RWPE2 (cell line): ENCODE measurements at regions not wholly inside any gene's neighbourhood (a gene's known extent, or its start where the extent isn't known, plus 50 kb on each side); places are given as distances from the start of the nearest gene placed in this dataset.

ENCODE experiments used
- ATAC-seq: fragments of 200-7000 bp; cut with Tn5 transposase; 3 replicates; pipeline ENCODE4 v1.9.1; 2021; ENCODE audit warnings: low read depth
- DNase-seq: peaks from one replicate; pipeline ENCODE4 v3.0.0-alpha.2; 2020; ENCODE audit warnings: low spot score
- H3K27ac ChIP-seq: fragments of 450-650 bp; 2 replicates; pipeline ENCODE4 v1.5.1; 2017; ENCODE audit warnings: mild to moderate bottlenecking; ENCODE audit not compliant: poor library complexity, severe bottlenecking
- H3K27me3 ChIP-seq: fragments of 250-450 bp; sonication (Bioruptor Pico); 2 replicates; pipeline ENCODE4 v1.5.1; 2021; ENCODE audit warnings: mild to moderate bottlenecking, moderate library complexity; ENCODE audit not compliant: insufficient read depth, poor library complexity, severe bottlenecking
- H3K36me3 ChIP-seq: fragments of 250-450 bp; sonication (Bioruptor Pico); 2 replicates; pipeline ENCODE4 v1.5.1; 2020; ENCODE audit warnings: low read depth, mild to moderate bottlenecking, moderate library complexity
- H3K4me1 ChIP-seq: fragments of 250-450 bp; sonication (Bioruptor Pico); 2 replicates; pipeline ENCODE4 v1.5.1; 2021; ENCODE audit warnings: mild to moderate bottlenecking, moderate library complexity; ENCODE audit not compliant: insufficient read depth, poor library complexity, severe bottlenecking
- H3K4me3 ChIP-seq: fragments of 250-450 bp; sonication (Bioruptor Pico); 2 replicates; pipeline ENCODE4 v1.5.1; 2021; ENCODE audit warnings: mild to moderate bottlenecking, moderate library complexity; ENCODE audit not compliant: severe bottlenecking
- H3K9me3 ChIP-seq: fragments of 250-450 bp; sonication (Bioruptor Pico); 2 replicates; pipeline ENCODE4 v1.5.1; 2021; ENCODE audit warnings: mild to moderate bottlenecking, moderate library complexity; ENCODE audit not compliant: severe bottlenecking
- CTCF ChIP-seq: fragments of 450-650 bp; IDR thresholded peaks from one replicate; pipeline ENCODE4 v1.5.1; 2017; ENCODE audit warnings: mild to moderate bottlenecking, moderate library complexity; ENCODE audit not compliant: poor library complexity, severe bottlenecking

GRCh38 chr4:33924239-33924638 lies 2320.1 kb downstream of the ARAP2 start:
- Histone ChIP-seq H3K4me1 (no peaks in the 10 kb centered on the region), H3K9me3 (no peaks in the 10 kb centered on the region), H3K36me3 (no peaks in the 10 kb centered on the region), H3K27me3 (no peaks in the 10 kb centered on the region), H3K27ac (no peak overlapping the region), H3K4me3 (no peak overlapping the region)
- no peak for DNase-seq
- peak; percentile 85 for ATAC-seq
- TF ChIP-seq CTCF = no peak

- no peak for TF ChIP-seq CTCF
- H3K9me3 ChIP-seq = no peaks in the 10 kb centered on the region
- no peak for ATAC-seq
- no peaks in the 10 kb centered on the region for H3K27me3 ChIP-seq
- H3K4me3 ChIP-seq = no peak overlapping the region
- no peaks in the 10 kb centered on the region for H3K4me1 ChIP-seq
- H3K27ac ChIP-seq = no peak overlapping the region
- DNase-seq = no peak
- no peaks in the 10 kb centered on the region for H3K36me3 ChIP-seq
Measured at GRCh38 chr4:33924811-33925210, 2319.5 kb downstream of the ARAP2 start.

- H3K4me3 ChIP-seq = no peak overlapping the region
- DNase-seq (no peak), ATAC-seq (no peak)
- no peaks in the 10 kb centered on the region for H3K4me1 ChIP-seq
- no peak for TF ChIP-seq CTCF
- H3K27me3 ChIP-seq = no peaks in the 10 kb centered on the region
- H3K9me3 ChIP-seq = no peaks in the 10 kb centered on the region
- H3K27ac ChIP-seq = no peak overlapping the region
- H3K36me3 ChIP-seq = no peaks in the 10 kb centered on the region
Measured at GRCh38 chr4:33930497-33930896, 2313.8 kb downstream of the ARAP2 start.

GRCh38 chr4:33931026-33931425 lies 2313.3 kb downstream of the ARAP2 start:
- Histone ChIP-seq H3K36me3 (no peaks in the 10 kb centered on the region), H3K27ac (no peak overlapping the region), H3K4me3 (no peak overlapping the region), H3K9me3 (no peaks in the 10 kb centered on the region), H3K27me3 (no peaks in the 10 kb centered on the region), H3K4me1 (no peaks in the 10 kb centered on the region)
- DNase-seq (no peak), ATAC-seq (no peak)
- no peak for TF ChIP-seq CTCF

- DNase-seq (no peak), ATAC-seq (no peak)
- Histone ChIP-seq H3K27me3 (no peaks in the 10 kb centered on the region), H3K4me3 (no peak overlapping the region), H3K4me1 (no peaks in the 10 kb centered on the region), H3K36me3 (no peaks in the 10 kb centered on the region), H3K27ac (no peak overlapping the region), H3K9me3 (no peaks in the 10 kb centered on the region)
- no peak for TF ChIP-seq CTCF
Measured at GRCh38 chr4:33940281-33940680, 2304.0 kb downstream of the ARAP2 start.
